OCI-LY7 (cell line): ENCODE measurements at regions not wholly inside any gene's neighbourhood (a gene's known extent, or its start where the extent isn't known, plus 50 kb on each side); places are given as distances from the start of the nearest gene placed in this dataset.

Source experiments
- BruUV-seq: library from RNA; stranded (reverse); fragments of 400-500 nt; replicated peaks from 2 replicates; lab custom pipeline; 2021; lab: Mats Ljungman, UMichigan
- CTCF ChIA-PET: fragments of 300-600 bp; sonication (Branson Sonifier 250); formaldehyde crosslinking; loops from one replicate; lab custom pipeline; 2022; ENCODE audit warnings: antibody characterized with exemption; ENCODE audit not compliant: unreplicated experiment; lab: Charles Lee
- POLR2A ChIA-PET: fragments of 300-600 bp; sonication (Branson Sonifier 250); formaldehyde crosslinking; loops from one replicate; lab custom pipeline; 2022; ENCODE audit warnings: antibody characterized with exemption; lab: Charles Lee
- DNase-seq: peaks from one replicate; pipeline ENCODE4 v3.0.0-alpha.2; 2015; ENCODE audit warnings: low spot score
- H2AFZ ChIP-seq: fragments of 200-600 bp; sonication (generic), shearing (Covaris generic); 2 replicates; pipeline ENCODE4 v1.6.1; 2014; ENCODE audit warnings: mild to moderate bottlenecking, antibody characterized with exemption, low read length, moderate library complexity
- H3K27ac ChIP-seq: fragments of 200-600 bp; sonication (generic); 2 replicates; pipeline ENCODE4 v1.5.1; 2014; ENCODE audit warnings: mixed run types, low read depth, mild to moderate bottlenecking, moderate library complexity, low read length, inconsistent platforms; ENCODE audit not compliant: poor library complexity, severe bottlenecking
- H3K36me3 ChIP-seq: fragments of 200-600 bp; sonication (generic); 2 replicates; pipeline ENCODE4 v1.6.1; 2014; ENCODE audit warnings: mild to moderate bottlenecking, antibody characterized with exemption, low read length, moderate library complexity, mixed read lengths; ENCODE audit not compliant: insufficient read depth
- H3K4me1 ChIP-seq: fragments of 200-600 bp; sonication (generic); 2 replicates; pipeline ENCODE4 v1.5.1; 2014; ENCODE audit warnings: mild to moderate bottlenecking, low read length; ENCODE audit not compliant: insufficient read depth, poor library complexity, severe bottlenecking
- H3K4me2 ChIP-seq: fragments of 200-600 bp; sonication (generic); 2 replicates; pipeline ENCODE4 v1.6.1; 2014; ENCODE audit warnings: mild to moderate bottlenecking, low read length
- H3K4me3 ChIP-seq: fragments of 200-600 bp; sonication (generic); 2 replicates; pipeline ENCODE4 v1.5.1; 2014; ENCODE audit warnings: mild to moderate bottlenecking, low read depth, low read length; ENCODE audit not compliant: poor library complexity, severe bottlenecking
- H3K79me2 ChIP-seq: fragments of 200-600 bp; sonication (generic); 2 replicates; pipeline ENCODE4 v1.6.1; 2016; ENCODE audit warnings: low read depth, mild to moderate bottlenecking, low read length, moderate library complexity, mixed read lengths; ENCODE audit not compliant: insufficient read depth
- H3K9me2 ChIP-seq: fragments of 200-600 bp; sonication (generic); 2 replicates; pipeline ENCODE4 v1.6.1; 2016; ENCODE audit warnings: mild to moderate bottlenecking, low read length, mixed read lengths; ENCODE audit not compliant: insufficient read depth
- H3K9me3 ChIP-seq: fragments of 200-600 bp; sonication (generic); 2 replicates; pipeline ENCODE4 v1.6.1; 2014; ENCODE audit warnings: mild to moderate bottlenecking, mixed run types, low read length, mixed read lengths
- H4K20me1 ChIP-seq: fragments of 200-600 bp; sonication (generic); 2 replicates; pipeline ENCODE4 v1.6.1; 2014; ENCODE audit warnings: mild to moderate bottlenecking, antibody characterized with exemption, low read length, moderate library complexity, mixed read lengths; ENCODE audit not compliant: insufficient read depth
- CTCF ChIP-seq: fragments of 200-600 bp; sonication (generic); conservative IDR thresholded peaks from 2 replicates; pipeline ENCODE4 v1.5.1; 2014; ENCODE audit warnings: mild to moderate bottlenecking, antibody characterized with exemption, low read length, moderate library complexity, mixed read lengths
- EZH2phosphoT487 ChIP-seq: fragments of 200-600 bp; sonication (generic); IDR thresholded peaks from 2 replicates; pipeline ENCODE4 v1.6.1; 2018; ENCODE audit warnings: low read depth, borderline replicate concordance, mild to moderate bottlenecking, mixed run types, antibody characterized with exemption, low read length, moderate library complexity, mixed read lengths
- intact Hi-C: fragments of 100-400 bp; cut with micrococcal nuclease; formaldehyde crosslinking; loops from one replicate; pipeline ENCODE4 v1.10.0; 2022; ENCODE audit not compliant: unreplicated experiment

GRCh38 chr17:37823996-37824395, 79.1 kb upstream of the HNF1B start:
- Histone ChIP-seq H2AFZ (no peak overlapping the region; the same call in 1 of the 2 replicates), H3K4me2 (peak overlapping the region; percentile 45), H3K4me1 (peaks cover 90% of the 10 kb centered on the region), H3K9me2 (no peaks in the 10 kb centered on the region), H3K79me2 (no peaks in the 10 kb centered on the region), H4K20me1 (no peaks in the 10 kb centered on the region), H3K4me3 (no peak overlapping the region), H3K27ac (peak overlapping the region; percentile 21), H3K9me3 (no peaks in the 10 kb centered on the region), H3K36me3 (no peaks in the 10 kb centered on the region)
- ChIA-PET POLR2A (no interaction called here), CTCF (no interaction called here)
- TF ChIP-seq CTCF (no peak), EZH2phosphoT487 (no peak)
- intact Hi-C loops = no loop called here
- no TSS peak for BruUV-seq
- DNase-seq = no peak

GRCh38 chr17:37820995-37821713, 76.3 kb upstream of the HNF1B start:
- intact Hi-C loops = loop anchor here (1.0 kb wide), 1 partner anchor 9 kb away; no protein-coding TSS in a partner anchor
- no peaks in the 10 kb centered on the region for H4K20me1 ChIP-seq
- peak overlapping the region; percentile 82 for H3K27ac ChIP-seq
- DNase-seq = no peak
- peak overlapping the region; percentile 74 for H3K4me2 ChIP-seq
- H3K36me3 ChIP-seq = no peaks in the 10 kb centered on the region
- peak overlapping the region; percentile 45 for H3K4me3 ChIP-seq
- no peaks in the 10 kb centered on the region for H3K9me3 ChIP-seq
- no peaks in the 10 kb centered on the region for H3K9me2 ChIP-seq
- no peaks in the 10 kb centered on the region for H3K79me2 ChIP-seq
- CTCF ChIA-PET = no interaction called here
- peaks cover 74% of the 10 kb centered on the region for H3K4me1 ChIP-seq
- H2AFZ ChIP-seq = peak overlapping the region; percentile 70; the same call in 1 of the 2 replicates
- BruUV-seq = no TSS peak
- no peak for TF ChIP-seq CTCF
- TF ChIP-seq EZH2phosphoT487 = no peak
- POLR2A ChIA-PET = interaction anchor here (1.0 to 1.1 kb wide), 2 partner anchors 9 to 215 kb away, joined by 3 to 5 read pairs; no protein-coding TSS in a partner anchor
